SJSA1 (cell line): ENCODE measurements at regions not wholly inside any gene's neighbourhood (a gene's known extent, or its start where the extent isn't known, plus 50 kb on each side); places are given as distances from the start of the nearest gene placed in this dataset.
"Not testable (repeated sequence)": the region's sequence is repeated elsewhere in the genome, so short reads cannot be mapped to it uniquely, and the experiment has no call there.

Experiments
- DNase-seq, 2 experiments: peaks; one replicate each; pipeline ENCODE4 v3.0.0-alpha.2; 2015 to 2020; ENCODE audit warnings: low spot score in 2 of 2, low read depth in 1 of 2
- H3K27ac ChIP-seq: fragments of 250-450 bp; sonication (Bioruptor Pico); 2 replicates; pipeline ENCODE4 v1.5.1; 2020; ENCODE audit warnings: mild to moderate bottlenecking, moderate library complexity
- H3K27me3 ChIP-seq: fragments of 250-450 bp; sonication (Bioruptor Pico); replicated peaks from 2 replicates; pipeline ENCODE4 v1.5.1; 2020; ENCODE audit warnings: mild to moderate bottlenecking, moderate library complexity
- H3K36me3 ChIP-seq: fragments of 250-450 bp; sonication (Bioruptor Pico); 2 replicates; pipeline ENCODE4 v1.5.1; 2020; ENCODE audit warnings: mild to moderate bottlenecking
- H3K4me1 ChIP-seq: fragments of 250-450 bp; sonication (Bioruptor Pico); replicated peaks from 2 replicates; pipeline ENCODE4 v1.6.1; 2021; ENCODE audit warnings: mild to moderate bottlenecking
- H3K4me3 ChIP-seq: fragments of 250-450 bp; sonication (Bioruptor Pico); 2 replicates; pipeline ENCODE4 v1.5.1; 2020; ENCODE audit warnings: mild to moderate bottlenecking
- H3K9me3 ChIP-seq: fragments of 250-450 bp; sonication (Bioruptor Pico); replicated peaks from 2 replicates; pipeline ENCODE4 v1.5.1; 2020; ENCODE audit warnings: mild to moderate bottlenecking

GRCh38 chr3:124651416-124651815 lies 78.8 kb upstream of the UMPS start:
- not testable (repeated sequence) for H3K27me3 ChIP-seq, H3K9me3 ChIP-seq, H3K36me3 ChIP-seq, H3K4me3 ChIP-seq, H3K27ac ChIP-seq, DNase-seq, H3K4me1 ChIP-seq

GRCh38 chr3:124652009-124652408 lies 78.2 kb upstream of the UMPS start:
- Histone ChIP-seq H3K4me3 (no peak overlapping the region), H3K27ac (no peak overlapping the region), H3K27me3 (no peaks in the 10 kb centered on the region), H3K9me3 (no peaks in the 10 kb centered on the region), H3K36me3 (no peaks in the 10 kb centered on the region; the same call in 1 of the 2 replicates), H3K4me1 (no peaks in the 10 kb centered on the region)
- no peak for DNase-seq

- H3K4me3 ChIP-seq, result no peak overlapping the region
- H3K4me1 ChIP-seq, result no peaks in the 10 kb centered on the region
- H3K36me3 ChIP-seq, result no peaks in the 10 kb centered on the region; the same call in 1 of the 2 replicates
- H3K27ac ChIP-seq, result no peak overlapping the region
- no peaks in the 10 kb centered on the region for H3K27me3 ChIP-seq
- no peaks in the 10 kb centered on the region for H3K9me3 ChIP-seq
- no peak for DNase-seq
These were observed 77.0 kb upstream of the UMPS start for GRCh38 chr3:124653071-124653796.

- no peak for DNase-seq
- Histone ChIP-seq H3K4me1 (no peaks in the 10 kb centered on the region), H3K9me3 (no peaks in the 10 kb centered on the region), H3K27me3 (no peaks in the 10 kb centered on the region), H3K4me3 (no peak overlapping the region), H3K36me3 (no peaks in the 10 kb centered on the region; the same call in 1 of the 2 replicates), H3K27ac (no peak overlapping the region)
These were observed 76.3 kb upstream of the UMPS start for GRCh38 chr3:124653797-124654469.

- H3K27me3 ChIP-seq, result no peaks in the 10 kb centered on the region
- H3K4me3 ChIP-seq, result no peak overlapping the region
- H3K4me1 ChIP-seq, result no peaks in the 10 kb centered on the region
- no peaks in the 10 kb centered on the region for H3K9me3 ChIP-seq
- H3K36me3 ChIP-seq, result no peaks in the 10 kb centered on the region; the same call in 1 of the 2 replicates
- DNase-seq, result no peak
- no peak overlapping the region for H3K27ac ChIP-seq
These were observed 75.8 kb upstream of the UMPS start for GRCh38 chr3:124654470-124654845.

GRCh38 chr3:124656531-124656930 lies 73.7 kb upstream of the UMPS start:
- no peaks in the 10 kb centered on the region for H3K9me3 ChIP-seq
- no peaks in the 10 kb centered on the region for H3K27me3 ChIP-seq
- H3K4me3 ChIP-seq, result no peak overlapping the region
- H3K36me3 ChIP-seq, result no peaks in the 10 kb centered on the region; the same call in 1 of the 2 replicates
- H3K4me1 ChIP-seq, result no peaks in the 10 kb centered on the region
- DNase-seq, result no peak
- H3K27ac ChIP-seq, result no peak overlapping the region

GRCh38 chr3:124657138-124657537 lies 73.1 kb upstream of the UMPS start:
- Histone ChIP-seq H3K27ac (no peak overlapping the region), H3K36me3 (no peaks in the 10 kb centered on the region; the same call in 1 of the 2 replicates)
- DNase-seq, result no peak

GRCh38 chr3:124658270-124658669 lies 72.0 kb upstream of the UMPS start:
- Histone ChIP-seq H3K27ac (no peak overlapping the region), H3K4me3 (no peak overlapping the region), H3K27me3 (no peaks in the 10 kb centered on the region), H3K9me3 (no peaks in the 10 kb centered on the region), H3K4me1 (peaks cover 2% of the 10 kb centered on the region), H3K36me3 (no peaks in the 10 kb centered on the region; the same call in 1 of the 2 replicates)
- DNase-seq, result no peak

More at GRCh38 chr3:124657138-124657537, 73.1 kb upstream of the UMPS start:
- H3K27me3 ChIP-seq, result no peaks in the 10 kb centered on the region
- H3K9me3 ChIP-seq, result no peaks in the 10 kb centered on the region
- H3K4me3 ChIP-seq, result no peak overlapping the region
- no peaks in the 10 kb centered on the region for H3K4me1 ChIP-seq

- H3K9me3 ChIP-seq, result no peaks in the 10 kb centered on the region
- no peak overlapping the region for H3K4me3 ChIP-seq
- DNase-seq, result no peak
- no peaks in the 10 kb centered on the region; the same call in 1 of the 2 replicates for H3K36me3 ChIP-seq
- H3K4me1 ChIP-seq, result peaks cover 10% of the 10 kb centered on the region
- no peak overlapping the region for H3K27ac ChIP-seq
- H3K27me3 ChIP-seq, result no peaks in the 10 kb centered on the region
These were observed 71.1 kb upstream of the UMPS start for GRCh38 chr3:124659175-124659574.

GRCh38 chr3:124660599-124660998 lies 69.7 kb upstream of the UMPS start:
- H3K36me3 ChIP-seq, result no peaks in the 10 kb centered on the region
- H3K4me3 ChIP-seq, result no peak overlapping the region
- H3K9me3 ChIP-seq, result no peaks in the 10 kb centered on the region
- H3K4me1 ChIP-seq, result peaks cover 13% of the 10 kb centered on the region
- no peaks in the 10 kb centered on the region for H3K27me3 ChIP-seq
- DNase-seq, result no peak
- no peak overlapping the region for H3K27ac ChIP-seq

- Histone ChIP-seq H3K27me3 (no peaks in the 10 kb centered on the region), H3K4me1 (peaks cover 13% of the 10 kb centered on the region), H3K36me3 (peaks cover 4% of the 10 kb centered on the region; the same call in 1 of the 2 replicates), H3K9me3 (no peaks in the 10 kb centered on the region), H3K4me3 (no peak overlapping the region), H3K27ac (peak overlapping the region; percentile 20; the same call in 1 of the 2 replicates)
- peak in 1 of 2 experiments; percentile 28 for DNase-seq
These were observed 66.6 kb upstream of the UMPS start for GRCh38 chr3:124663690-124664089.

- no peak for DNase-seq
These were observed 65.4 kb upstream of the UMPS start for GRCh38 chr3:124664804-124665203.

GRCh38 chr3:124666067-124666466 lies 64.2 kb upstream of the UMPS start:
- Histone ChIP-seq H3K4me1 (peaks cover 13% of the 10 kb centered on the region), H3K27ac (no peak overlapping the region), H3K27me3 (no peaks in the 10 kb centered on the region), H3K36me3 (peaks cover 4% of the 10 kb centered on the region; the same call in 1 of the 2 replicates), H3K4me3 (no peak overlapping the region), H3K9me3 (no peaks in the 10 kb centered on the region)
- DNase-seq, result no peak

More at GRCh38 chr3:124664804-124665203, 65.4 kb upstream of the UMPS start:
- Histone ChIP-seq H3K4me3 (no peak overlapping the region), H3K36me3 (peaks cover 4% of the 10 kb centered on the region; the same call in 1 of the 2 replicates), H3K27me3 (no peaks in the 10 kb centered on the region), H3K9me3 (no peaks in the 10 kb centered on the region), H3K27ac (no peak overlapping the region), H3K4me1 (peaks cover 13% of the 10 kb centered on the region)

- Histone ChIP-seq H3K36me3 (peaks cover 4% of the 10 kb centered on the region; the same call in 1 of the 2 replicates), H3K9me3 (no peaks in the 10 kb centered on the region), H3K27me3 (no peaks in the 10 kb centered on the region), H3K4me3 (no peak overlapping the region), H3K4me1 (0 out of 2 replicates have a peak, but pooled peaks cover under 1% of the 10 kb centered on the region), H3K27ac (no peak overlapping the region)
- DNase-seq, result no peak
These were observed 60.8 kb upstream of the UMPS start for GRCh38 chr3:124669470-124669869.
